IMR-90 (cell line): ENCODE measurements at regions not wholly inside any gene's neighbourhood (a gene's known extent, or its start where the extent isn't known, plus 50 kb on each side); places are given as distances from the start of the nearest gene placed in this dataset.

Experiments
- ATAC-seq: fragments of 200-7000 bp; cut with Tn5 transposase; 2 replicates; pipeline ENCODE4 v1.9.1; 2020; ENCODE audit warnings: low read depth, mild to moderate bottlenecking, moderate library complexity
- BruUV-seq: library from RNA; stranded (reverse); fragments of 400-500 nt; replicated peaks from 2 replicates; lab custom pipeline; 2021; lab: Mats Ljungman, UMichigan
- CTCF ChIA-PET: fragments of 300-600 bp; formaldehyde crosslinking; extraction: SDS; loops from one replicate; lab custom pipeline; 2021; ENCODE audit warnings: antibody characterized with exemption; lab: Yijun Ruan, JAX
- POLR2A ChIA-PET: fragments of 300-600 bp; sonication (Branson Sonifier 250); formaldehyde crosslinking; loops from one replicate; lab custom pipeline; 2022; ENCODE audit warnings: antibody characterized with exemption; ENCODE audit not compliant: unreplicated experiment; lab: Charles Lee
- DNase-seq: peaks from one replicate; pipeline ENCODE4 v3.0.0; 2013
- H2AFZ ChIP-seq: replicated peaks from 2 replicates; pipeline ENCODE3; 2013; ENCODE audit warnings: low read length, mild to moderate bottlenecking; ENCODE audit not compliant: poor library complexity
- H2AK5ac ChIP-seq: 2 replicates; pipeline ENCODE4 v1.6.1; 2013; ENCODE audit warnings: low read depth, low read length, inconsistent platforms
- H2AK9ac ChIP-seq: replicated peaks from 2 replicates; pipeline ENCODE3; 2013; ENCODE audit warnings: mild to moderate bottlenecking, low read depth, low read length, moderate library complexity; ENCODE audit not compliant: poor library complexity
- H2BK120ac ChIP-seq: 2 replicates; pipeline ENCODE4 v1.6.1; 2013; ENCODE audit warnings: low read depth, low read length, inconsistent platforms
- H2BK15ac ChIP-seq: 3 replicates; pipeline ENCODE4 v1.6.1; 2013; ENCODE audit warnings: low read depth, low read length, inconsistent platforms
- H2BK20ac ChIP-seq: 2 replicates; pipeline ENCODE4 v1.6.1; 2013; ENCODE audit warnings: low read depth, mild to moderate bottlenecking, inconsistent platforms, low read length, moderate library complexity
- H2BK5ac ChIP-seq: 2 replicates; pipeline ENCODE4 v1.6.1; 2013; ENCODE audit warnings: mild to moderate bottlenecking, low read depth, low read length, inconsistent platforms; ENCODE audit not compliant: poor library complexity, severe bottlenecking
- H3K14ac ChIP-seq: replicated peaks from 2 replicates; pipeline ENCODE4 v1.6.1; 2013; ENCODE audit warnings: low read depth, low read length, inconsistent platforms
- H3K18ac ChIP-seq: 2 replicates; pipeline ENCODE4 v1.6.1; 2013; ENCODE audit warnings: low read depth, low read length, control low read depth
- H3K23ac ChIP-seq: 2 replicates; pipeline ENCODE4 v1.6.1; 2013; ENCODE audit warnings: low read depth, low read length, inconsistent platforms
- H3K27ac ChIP-seq: 2 replicates; pipeline ENCODE4 v1.5.1; 2013; ENCODE audit warnings: mild to moderate bottlenecking, control low read depth, low read length; ENCODE audit not compliant: insufficient read depth
- H3K27me3 ChIP-seq: 2 replicates; pipeline ENCODE4 v1.6.1; 2013; ENCODE audit warnings: low read length; ENCODE audit not compliant: control insufficient read depth, insufficient read depth
- H3K36me3 ChIP-seq: 2 replicates; pipeline ENCODE4 v1.6.1; 2013; ENCODE audit warnings: low read length, mixed read lengths; ENCODE audit not compliant: control insufficient read depth, insufficient read depth
- H3K4ac ChIP-seq: 2 replicates; pipeline ENCODE4 v1.6.1; 2013; ENCODE audit warnings: low read depth, low read length, inconsistent platforms
- H3K4me1 ChIP-seq: 2 replicates; pipeline ENCODE4 v1.6.1; 2013; ENCODE audit warnings: low read length, mixed read lengths; ENCODE audit not compliant: control insufficient read depth, insufficient read depth
- H3K4me2 ChIP-seq: 2 replicates; pipeline ENCODE4 v1.6.1; 2013; ENCODE audit warnings: low read depth, mild to moderate bottlenecking, control low read depth, low read length, moderate library complexity
- H3K4me3 ChIP-seq: 2 replicates; pipeline ENCODE4 v1.5.1; 2013; ENCODE audit warnings: low read depth, mild to moderate bottlenecking, control low read depth, low read length, moderate library complexity; ENCODE audit not compliant: insufficient read depth
- H3K56ac ChIP-seq: 2 replicates; pipeline ENCODE4 v1.6.1; 2013; ENCODE audit warnings: low read length, inconsistent platforms; ENCODE audit not compliant: insufficient read depth; ENCODE audit errors: extremely low read depth
- H3K79me1 ChIP-seq, 2 experiments: 2 replicates each; pipeline ENCODE4 v1.6.1; 2013; ENCODE audit warnings: low read length in 2 of 2, inconsistent platforms in 1 of 2, low read depth in 1 of 2
- H3K9ac ChIP-seq: 2 replicates; pipeline ENCODE4 v1.6.1; 2013; ENCODE audit warnings: low read depth, low read length, control low read depth
- H3K9me1 ChIP-seq: 2 replicates; pipeline ENCODE4 v1.6.1; 2013; ENCODE audit warnings: low read length, inconsistent platforms; ENCODE audit not compliant: insufficient read depth
- H3K9me3 ChIP-seq: 2 replicates; pipeline ENCODE4 v1.6.1; 2013; ENCODE audit warnings: low read length; ENCODE audit not compliant: control insufficient read depth, insufficient read depth
- H4K20me1 ChIP-seq: 2 replicates; pipeline ENCODE4 v1.6.1; 2013; ENCODE audit warnings: low read length, inconsistent platforms; ENCODE audit not compliant: insufficient read depth
- H4K5ac ChIP-seq: 2 replicates; pipeline ENCODE4 v1.6.1; 2013; ENCODE audit warnings: mild to moderate bottlenecking, low read depth, low read length, control low read depth
- H4K8ac ChIP-seq, 2 experiments: 2 replicates each; pipeline ENCODE4 v1.6.1; 2013; ENCODE audit warnings: low read depth in 2 of 2, low read length in 2 of 2, control low read depth in 1 of 2, inconsistent platforms in 1 of 2
- H4K91ac ChIP-seq: 2 replicates; pipeline ENCODE4 v1.6.1; 2013; ENCODE audit warnings: low read depth, low read length, inconsistent platforms; ENCODE audit not compliant: insufficient read depth
- CHD1 ChIP-seq: IDR thresholded peaks from 2 replicates; pipeline ENCODE4 v1.6.1; 2012; ENCODE audit warnings: low read depth, low read length, improper control_type of control experiment
- POLR2A ChIP-seq: IDR thresholded peaks from 2 replicates; pipeline ENCODE4 v1.6.1; 2012; ENCODE audit warnings: mild to moderate bottlenecking, low read depth, low read length
- WGBS, 2 experiments: methylation state at CpG; one replicate each; pipeline versions ENCODE4 v1.1.5 to v1.1.7; 2013; ENCODE audit warnings: missing lambda C conversion rate in 2 of 2; ENCODE audit not compliant: insufficient read length in 1 of 2; ENCODE audit errors: extremely low coverage in 2 of 2; 5-methylcytosine and 5-hydroxymethylcytosine counted together
- dilution Hi-C: fragments of 300-500 bp; cut with HindIII; formaldehyde crosslinking; loops from one replicate; pipeline ENCODE4 v1.14.3; 2018; ENCODE audit warnings: low sequenced_read_pairs; ENCODE audit not compliant: unreplicated experiment
- in situ Hi-C: fragments of 300-500 bp; cut with MboI; formaldehyde crosslinking; loops from 3 replicates; pipeline ENCODE4 v1.14.3; 2019; ENCODE audit warnings: low sequenced_read_pairs, inconsistent platforms, mixed read lengths
- intact Hi-C: fragments of 100-400 bp; cut with micrococcal nuclease; formaldehyde crosslinking; loops from 2 replicates; pipeline ENCODE4 v1.10.0; 2022
- TF ChIP-seq, protein P1 (sequence below): conservative IDR thresholded peaks from 2 replicates; pipeline ENCODE4 v1.5.1; 2012; ENCODE audit warnings: mild to moderate bottlenecking, low read depth, low read length, improper control_type of control experiment
- TF ChIP-seq, protein P2 (sequence below): fragments of 150-350 bp; IDR thresholded peaks from 2 replicates; pipeline ENCODE4 v1.6.1; 2016; ENCODE audit warnings: low read depth, mild to moderate bottlenecking, low read length, moderate library complexity, borderline replicate concordance
- TF ChIP-seq, protein P3 (sequence below): fragments of 150-350 bp; IDR thresholded peaks from 2 replicates; pipeline ENCODE4 v1.6.1; 2017; ENCODE audit warnings: mild to moderate bottlenecking, antibody characterized with exemption, low read length, low read depth

DNA sequence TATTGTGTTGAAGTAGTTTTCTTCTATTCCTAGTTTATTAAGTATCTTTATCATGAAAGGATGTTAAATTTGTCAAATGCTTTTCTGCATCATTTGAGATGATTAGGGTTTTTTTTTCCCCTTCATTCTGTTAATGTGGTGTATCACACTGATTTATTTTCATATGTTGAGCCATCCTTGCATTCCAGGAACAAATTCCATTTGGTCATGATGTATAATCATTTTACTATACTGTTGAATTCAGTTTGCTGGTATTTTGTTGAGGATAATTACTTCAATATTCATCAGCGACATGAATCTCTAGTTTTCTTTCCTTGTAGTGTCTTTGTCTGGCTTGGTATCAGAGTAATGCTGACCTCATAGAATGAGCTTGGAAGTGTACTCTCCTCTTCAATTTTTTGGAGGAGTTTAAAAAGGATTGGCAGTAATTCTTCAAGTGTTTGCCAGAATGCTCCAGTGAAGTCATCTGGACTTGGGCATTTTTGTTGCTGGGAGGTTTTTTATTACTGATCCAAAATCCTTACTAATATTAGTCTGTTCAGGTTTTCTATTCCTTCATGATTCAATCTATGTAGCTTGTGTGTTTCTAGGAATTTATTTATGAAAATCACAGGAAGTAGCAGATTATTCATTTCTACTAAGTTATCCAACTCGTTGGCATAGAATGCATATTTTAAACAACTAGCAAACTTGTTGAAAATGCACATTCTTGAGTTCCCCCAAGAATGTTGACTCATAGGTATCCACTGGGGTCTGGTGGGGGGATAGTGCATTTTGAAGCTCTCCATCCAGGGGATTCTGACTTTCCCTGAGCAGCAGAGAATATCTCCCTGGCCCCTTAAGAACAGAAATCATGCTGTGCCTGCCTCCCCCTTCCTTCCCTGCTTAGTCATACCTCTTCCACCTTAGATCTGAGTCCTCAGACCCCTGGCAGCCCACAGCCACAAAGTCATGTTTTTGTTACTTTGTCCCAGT is 187.1 kb downstream of the BMP7 start:
- Histone ChIP-seq H2AFZ (no peak overlapping the region), H3K23ac (no peak overlapping the region), H3K79me1 (no peaks in the 10 kb centered on the region), H4K91ac (no peak overlapping the region), H4K8ac (no peak overlapping the region), H2BK120ac (no peak overlapping the region), H2BK15ac (no peak overlapping the region), H3K9me1 (no peaks in the 10 kb centered on the region), H3K56ac (no peak overlapping the region; the same call in 1 of the 2 replicates), H3K36me3 (no peaks in the 10 kb centered on the region), H2BK20ac (no peak overlapping the region), H2BK5ac (no peak overlapping the region), H3K18ac (no peak overlapping the region), H4K20me1 (no peaks in the 10 kb centered on the region), H3K4me3 (no peak overlapping the region), H3K14ac (no peak overlapping the region), H3K4me2 (no peak overlapping the region), H2AK9ac (no peak overlapping the region), H3K27ac (no peak overlapping the region), H3K9me3 (peaks cover 19% of the 10 kb centered on the region), H2AK5ac (no peak overlapping the region), H3K4ac (no peak overlapping the region), H4K5ac (no peak overlapping the region), H3K27me3 (no peaks in the 10 kb centered on the region), H3K4me1 (no peaks in the 10 kb centered on the region), H3K9ac (no peak overlapping the region)
- no peak for ATAC-seq
- TF ChIP-seq, protein P1, sequence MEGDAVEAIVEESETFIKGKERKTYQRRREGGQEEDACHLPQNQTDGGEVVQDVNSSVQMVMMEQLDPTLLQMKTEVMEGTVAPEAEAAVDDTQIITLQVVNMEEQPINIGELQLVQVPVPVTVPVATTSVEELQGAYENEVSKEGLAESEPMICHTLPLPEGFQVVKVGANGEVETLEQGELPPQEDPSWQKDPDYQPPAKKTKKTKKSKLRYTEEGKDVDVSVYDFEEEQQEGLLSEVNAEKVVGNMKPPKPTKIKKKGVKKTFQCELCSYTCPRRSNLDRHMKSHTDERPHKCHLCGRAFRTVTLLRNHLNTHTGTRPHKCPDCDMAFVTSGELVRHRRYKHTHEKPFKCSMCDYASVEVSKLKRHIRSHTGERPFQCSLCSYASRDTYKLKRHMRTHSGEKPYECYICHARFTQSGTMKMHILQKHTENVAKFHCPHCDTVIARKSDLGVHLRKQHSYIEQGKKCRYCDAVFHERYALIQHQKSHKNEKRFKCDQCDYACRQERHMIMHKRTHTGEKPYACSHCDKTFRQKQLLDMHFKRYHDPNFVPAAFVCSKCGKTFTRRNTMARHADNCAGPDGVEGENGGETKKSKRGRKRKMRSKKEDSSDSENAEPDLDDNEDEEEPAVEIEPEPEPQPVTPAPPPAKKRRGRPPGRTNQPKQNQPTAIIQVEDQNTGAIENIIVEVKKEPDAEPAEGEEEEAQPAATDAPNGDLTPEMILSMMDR: no peak
- no peak for TF ChIP-seq CHD1
- TF ChIP-seq, protein P2, sequence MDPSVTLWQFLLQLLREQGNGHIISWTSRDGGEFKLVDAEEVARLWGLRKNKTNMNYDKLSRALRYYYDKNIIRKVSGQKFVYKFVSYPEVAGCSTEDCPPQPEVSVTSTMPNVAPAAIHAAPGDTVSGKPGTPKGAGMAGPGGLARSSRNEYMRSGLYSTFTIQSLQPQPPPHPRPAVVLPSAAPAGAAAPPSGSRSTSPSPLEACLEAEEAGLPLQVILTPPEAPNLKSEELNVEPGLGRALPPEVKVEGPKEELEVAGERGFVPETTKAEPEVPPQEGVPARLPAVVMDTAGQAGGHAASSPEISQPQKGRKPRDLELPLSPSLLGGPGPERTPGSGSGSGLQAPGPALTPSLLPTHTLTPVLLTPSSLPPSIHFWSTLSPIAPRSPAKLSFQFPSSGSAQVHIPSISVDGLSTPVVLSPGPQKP: no peak
- no peak for TF ChIP-seq POLR2A
- TF ChIP-seq, protein P3, sequence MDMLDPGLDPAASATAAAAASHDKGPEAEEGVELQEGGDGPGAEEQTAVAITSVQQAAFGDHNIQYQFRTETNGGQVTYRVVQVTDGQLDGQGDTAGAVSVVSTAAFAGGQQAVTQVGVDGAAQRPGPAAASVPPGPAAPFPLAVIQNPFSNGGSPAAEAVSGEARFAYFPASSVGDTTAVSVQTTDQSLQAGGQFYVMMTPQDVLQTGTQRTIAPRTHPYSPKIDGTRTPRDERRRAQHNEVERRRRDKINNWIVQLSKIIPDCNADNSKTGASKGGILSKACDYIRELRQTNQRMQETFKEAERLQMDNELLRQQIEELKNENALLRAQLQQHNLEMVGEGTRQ: no peak
- BruUV-seq: no TSS peak
- dilution Hi-C loops (no loop called here), intact Hi-C loops (no loop called here), in situ Hi-C loops (no loop called here)
- ChIA-PET CTCF (no interaction called here), POLR2A (no interaction called here)
- WGBS, 2 experiments: no CpG with 5 or more reads among the region's 2 CpGs
- no peak for DNase-seq
